SU-DHL-6 (cell line): ENCODE measurements at regions not wholly inside any gene's neighbourhood (a gene's known extent, or its start where the extent isn't known, plus 50 kb on each side); places are given as distances from the start of the nearest gene placed in this dataset.

Experiments
- CTCF ChIP-seq: fragments of 200-600 bp; sonication (generic); IDR thresholded peaks from one replicate; pipeline ENCODE4 v1.5.1; 2017; ENCODE audit warnings: antibody characterized with exemption, mild to moderate bottlenecking, low read length, moderate library complexity; ENCODE audit not compliant: insufficient read depth, poor library complexity, severe bottlenecking
- EZH2phosphoT487 ChIP-seq: fragments of 200-600 bp; sonication (generic), shearing (Covaris generic); conservative IDR thresholded peaks from 2 replicates; pipeline ENCODE4 v1.6.1; 2018; ENCODE audit warnings: mild to moderate bottlenecking, antibody characterized with exemption, low read length, moderate library complexity, mixed read lengths

- no peak for TF ChIP-seq CTCF
- no peak for TF ChIP-seq EZH2phosphoT487
Measured at GRCh38 chr20:41992481-41992880, 374.3 kb upstream of the CHD6 start.
